Right atrium auricular region (tissue), 2 donors: ENCODE measurements at regions not wholly inside any gene's neighbourhood (a gene's known extent, or its start where the extent isn't known, plus 50 kb on each side); places are given as distances from the start of the nearest gene placed in this dataset.

ENCODE experiments used
- DNase-seq: peaks from one replicate; pipeline ENCODE4 v3.0.0-alpha.2; 2019; ENCODE audit warnings: low spot score
- H3K27ac ChIP-seq, 2 donors: fragments of 200-600 bp; sonication (generic); 1 replicate in 1 of 2; 2 replicates in 1 of 2; pipeline ENCODE4 v1.5.1; 2016 to 2019
- H3K27me3 ChIP-seq, 2 donors: fragments of 200-600 bp; sonication (generic); one replicate each; pipeline versions ENCODE4 v1.5.1 to v1.6.0; 2017 to 2019
- H3K36me3 ChIP-seq: fragments of 200-600 bp; sonication (generic); one replicate; pipeline ENCODE4 v1.5.1; 2016
- H3K4me1 ChIP-seq, 2 donors: fragments of 200-600 bp; sonication (generic); one replicate each; pipeline versions ENCODE4 v1.5.1 to v1.6.0; 2017 to 2019
- H3K4me3 ChIP-seq, 2 donors: fragments of 200-600 bp; sonication (generic); 1 replicate in 1 of 2; 2 replicates in 1 of 2; pipeline ENCODE4 v1.5.1; 2017 to 2019; ENCODE audit warnings: mild to moderate bottlenecking in 1 of 2, moderate library complexity in 1 of 2
- H3K9me3 ChIP-seq, 2 donors: fragments of 200-600 bp; sonication (generic); one replicate each; pipeline ENCODE4 v1.5.1; 2019
- TF ChIP-seq, protein P1 (sequence below), 2 donors: fragments of 200-600 bp; sonication (generic); IDR thresholded peaks; one replicate each; pipeline ENCODE4 v1.5.1; 2019; ENCODE audit warnings: antibody characterized with exemption in 2 of 2

DNA sequence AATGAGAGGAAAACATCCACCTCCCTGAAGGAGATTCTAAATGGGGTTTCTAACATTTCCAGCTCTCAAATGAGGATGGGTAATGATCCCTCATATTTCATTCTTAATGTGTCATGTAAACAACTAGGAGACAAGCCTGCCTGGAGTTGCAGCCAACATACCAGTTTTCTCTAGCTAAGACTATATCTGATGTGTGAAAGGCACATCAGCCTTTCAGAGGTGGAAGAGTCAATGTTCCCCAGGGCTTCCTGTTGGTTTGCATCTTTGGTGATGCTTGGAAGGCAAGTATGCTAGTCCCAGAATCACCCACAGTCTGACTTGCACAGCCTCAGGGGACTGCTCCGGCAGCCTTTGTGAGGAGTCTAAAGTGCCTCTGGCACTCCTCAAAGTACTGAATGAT is 921.2 kb downstream of the SQOR start:
- no peak overlapping the region for H3K27ac ChIP-seq
- H3K9me3 ChIP-seq = no peaks in the 10 kb centered on the region
- H3K36me3 ChIP-seq = no peaks in the 10 kb centered on the region
- no peaks in the 10 kb centered on the region for H3K27me3 ChIP-seq
- H3K4me1 ChIP-seq = no peaks in the 10 kb centered on the region
- H3K4me3 ChIP-seq = no peak overlapping the region
- TF ChIP-seq, protein P1, sequence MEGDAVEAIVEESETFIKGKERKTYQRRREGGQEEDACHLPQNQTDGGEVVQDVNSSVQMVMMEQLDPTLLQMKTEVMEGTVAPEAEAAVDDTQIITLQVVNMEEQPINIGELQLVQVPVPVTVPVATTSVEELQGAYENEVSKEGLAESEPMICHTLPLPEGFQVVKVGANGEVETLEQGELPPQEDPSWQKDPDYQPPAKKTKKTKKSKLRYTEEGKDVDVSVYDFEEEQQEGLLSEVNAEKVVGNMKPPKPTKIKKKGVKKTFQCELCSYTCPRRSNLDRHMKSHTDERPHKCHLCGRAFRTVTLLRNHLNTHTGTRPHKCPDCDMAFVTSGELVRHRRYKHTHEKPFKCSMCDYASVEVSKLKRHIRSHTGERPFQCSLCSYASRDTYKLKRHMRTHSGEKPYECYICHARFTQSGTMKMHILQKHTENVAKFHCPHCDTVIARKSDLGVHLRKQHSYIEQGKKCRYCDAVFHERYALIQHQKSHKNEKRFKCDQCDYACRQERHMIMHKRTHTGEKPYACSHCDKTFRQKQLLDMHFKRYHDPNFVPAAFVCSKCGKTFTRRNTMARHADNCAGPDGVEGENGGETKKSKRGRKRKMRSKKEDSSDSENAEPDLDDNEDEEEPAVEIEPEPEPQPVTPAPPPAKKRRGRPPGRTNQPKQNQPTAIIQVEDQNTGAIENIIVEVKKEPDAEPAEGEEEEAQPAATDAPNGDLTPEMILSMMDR (IDR thresholded peaks at IDR 0.05) = no peak
- no peak for DNase-seq

DNA sequence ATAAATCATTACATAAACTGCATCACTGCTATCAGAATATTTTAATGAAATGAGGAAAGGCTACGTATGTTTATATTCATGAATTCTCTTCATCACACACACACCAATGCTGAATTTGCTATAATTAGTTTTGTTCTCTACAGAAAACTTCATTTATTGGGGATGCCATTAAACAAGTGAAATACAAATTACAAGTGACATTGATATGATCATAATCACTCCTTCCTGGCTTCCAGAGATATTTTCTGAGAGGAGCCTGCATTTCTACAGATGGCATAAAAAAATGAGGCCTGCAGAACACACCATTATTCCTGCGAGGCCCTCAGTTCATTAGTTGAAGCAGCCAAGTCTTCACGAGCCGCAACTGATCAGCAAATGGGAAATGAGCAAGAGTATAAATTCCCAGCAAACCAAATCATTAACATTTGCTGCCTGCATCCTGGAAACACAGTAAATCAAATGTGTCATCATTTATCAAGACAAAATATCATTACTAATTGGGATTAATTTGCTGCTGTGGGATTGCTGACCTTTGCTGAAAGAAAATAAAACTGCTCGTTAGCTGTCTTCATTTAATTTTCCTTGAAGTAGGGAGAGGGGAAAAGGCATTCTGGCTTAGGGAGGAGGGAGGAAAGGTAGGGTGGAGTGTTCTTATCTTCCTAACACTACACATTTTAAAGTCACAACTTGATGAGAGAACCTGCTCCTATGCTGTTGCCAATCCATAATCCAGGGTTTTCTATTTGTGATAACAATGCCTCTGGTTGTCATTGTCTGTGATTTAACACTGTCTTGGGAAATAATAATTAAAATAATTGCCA is 921.9 kb downstream of the SQOR start:
- Histone ChIP-seq H3K27ac (no peak overlapping the region), H3K27me3 (no peaks in the 10 kb centered on the region), H3K36me3 (no peaks in the 10 kb centered on the region), H3K4me3 (no peak overlapping the region), H3K9me3 (no peaks in the 10 kb centered on the region), H3K4me1 (no peaks in the 10 kb centered on the region)
- TF ChIP-seq, protein P1 (IDR thresholded peaks at IDR 0.05) = no peak
- no peak for DNase-seq

DNA sequence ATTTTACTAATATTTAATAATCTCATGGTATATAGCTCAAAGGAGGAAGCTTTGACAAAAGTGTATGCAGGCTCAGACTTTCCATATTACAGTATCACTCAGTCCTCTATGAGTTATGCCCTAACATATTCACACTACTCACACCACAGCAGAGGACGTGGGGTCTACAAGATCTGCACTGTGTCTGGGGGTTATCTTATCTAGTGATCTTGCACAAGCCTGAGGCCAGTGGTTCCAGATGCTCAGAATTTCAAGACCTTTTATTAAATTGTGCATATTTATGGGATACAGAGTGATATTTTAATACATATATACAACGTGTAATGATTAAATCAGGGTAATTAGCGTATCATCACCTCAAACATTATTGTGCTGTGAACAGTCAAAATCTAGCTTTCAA is 933.1 kb downstream of the SQOR start:
- no peak for DNase-seq
- H3K36me3 ChIP-seq = no peaks in the 10 kb centered on the region
- TF ChIP-seq, protein P1 (IDR thresholded peaks at IDR 0.05) = no peak

DNA sequence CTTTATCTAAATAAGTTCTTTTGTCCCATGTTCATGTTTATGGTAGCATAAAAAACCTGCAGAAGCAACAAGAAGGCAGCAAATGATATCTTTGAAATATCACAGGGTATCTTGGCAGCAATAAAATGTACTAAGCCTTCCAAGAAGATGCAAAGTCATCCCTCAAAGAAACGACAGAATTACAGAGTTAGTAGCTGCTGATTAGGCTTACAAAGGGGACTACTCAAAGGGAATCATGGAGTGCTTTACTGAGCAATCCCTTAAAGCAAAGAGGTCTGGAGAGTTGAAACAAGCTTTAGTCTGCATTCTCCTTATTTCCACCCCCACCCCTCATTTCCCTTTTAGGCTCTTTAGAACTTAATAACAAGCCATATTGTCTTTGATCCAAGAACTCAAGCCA is 935.0 kb downstream of the SQOR start:
- Histone ChIP-seq H3K9me3 (no peaks in the 10 kb centered on the region), H3K4me1 (no peaks in the 10 kb centered on the region), H3K4me3 (no peak overlapping the region), H3K27ac (no peak overlapping the region), H3K36me3 (no peaks in the 10 kb centered on the region), H3K27me3 (no peaks in the 10 kb centered on the region)
- no peak for DNase-seq
- TF ChIP-seq, protein P1 (IDR thresholded peaks at IDR 0.05) = no peak

More for the DNA sequence above, 933.1 kb downstream of the SQOR start:
- Histone ChIP-seq H3K9me3 (no peaks in the 10 kb centered on the region), H3K27me3 (no peaks in the 10 kb centered on the region), H3K27ac (no peak overlapping the region), H3K4me1 (no peaks in the 10 kb centered on the region), H3K4me3 (no peak overlapping the region)

DNA sequence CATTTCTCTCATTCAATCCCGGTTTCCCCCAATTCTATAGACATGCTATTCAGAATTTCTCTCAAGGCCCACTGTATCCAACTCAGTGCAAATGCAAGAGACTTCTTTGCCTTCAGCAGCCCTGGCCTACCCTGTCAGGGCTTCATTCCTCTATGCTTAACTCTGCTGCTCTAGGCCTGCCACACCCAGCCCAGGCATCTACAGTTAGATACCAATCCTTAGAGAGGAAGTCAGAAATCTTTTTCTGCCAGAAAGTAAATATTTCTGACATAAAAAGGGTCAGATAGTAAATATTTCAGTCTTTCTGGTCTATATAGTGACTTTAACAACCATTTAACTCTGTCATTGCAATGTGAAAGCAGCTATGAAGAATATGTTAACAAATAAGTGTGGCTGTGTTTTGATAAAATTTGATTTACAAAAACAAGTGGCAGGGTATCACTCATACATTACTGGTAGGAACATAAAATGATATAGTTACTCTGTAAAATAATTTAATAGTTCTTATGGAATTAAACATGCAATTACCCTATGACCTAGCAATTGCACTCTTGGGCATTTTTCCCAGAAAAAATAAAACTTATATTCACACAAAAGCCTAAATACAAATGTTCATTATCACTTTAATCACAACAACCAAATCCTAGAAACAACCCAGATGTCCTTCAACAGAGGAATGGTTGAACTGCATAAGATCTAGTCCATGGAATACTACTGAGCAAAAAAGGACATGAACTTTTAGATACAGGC is 942.0 kb downstream of the SQOR start:
- DNase-seq = no peak
- TF ChIP-seq, protein P1 (IDR thresholded peaks at IDR 0.05) = no peak
- Histone ChIP-seq H3K27ac (no peak overlapping the region), H3K4me1 (no peaks in the 10 kb centered on the region), H3K27me3 (no peaks in the 10 kb centered on the region), H3K9me3 (no peaks in the 10 kb centered on the region), H3K36me3 (no peaks in the 10 kb centered on the region), H3K4me3 (no peak overlapping the region)
